GM12891 (cell line): ENCODE measurements at regions not wholly inside any gene's neighbourhood (a gene's known extent, or its start where the extent isn't known, plus 50 kb on each side); places are given as distances from the start of the nearest gene placed in this dataset.

ENCODE experiments used
- SPI1 ChIP-seq: IDR thresholded peaks from 2 replicates; pipeline ENCODE4 v1.6.1; 2011; ENCODE audit warnings: low read depth, low read length, control low read depth
- TAF1 ChIP-seq: IDR thresholded peaks from 2 replicates; pipeline ENCODE4 v1.6.1; 2011; ENCODE audit warnings: low read depth, low read length, control low read depth

DNA sequence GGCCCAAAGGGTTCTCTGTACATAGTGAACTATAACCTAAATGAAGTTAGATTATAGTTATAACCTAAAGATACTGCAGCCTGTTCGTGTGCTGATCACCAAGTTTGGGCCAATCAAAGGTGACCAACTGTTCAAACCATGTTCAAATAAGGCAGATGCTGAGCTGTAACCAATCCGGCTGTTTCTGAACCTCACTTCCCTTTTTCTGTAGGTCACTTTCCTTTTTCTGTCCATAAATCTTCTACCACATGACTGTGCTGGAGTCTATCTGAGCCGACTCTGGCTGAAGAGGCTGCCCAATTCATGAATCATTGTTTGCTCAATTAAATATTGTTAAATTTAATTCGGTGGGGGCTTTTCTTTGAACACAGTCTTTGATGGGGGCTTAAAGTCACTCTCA is 1920.2 kb downstream of the MAT2B start:
- no peak for TF ChIP-seq TAF1
- peak; percentile 18; the same call in 1 of the 2 replicates for TF ChIP-seq SPI1
